NT2/D1 (cell line): ENCODE measurements at regions not wholly inside any gene's neighbourhood (a gene's known extent, or its start where the extent isn't known, plus 50 kb on each side); places are given as distances from the start of the nearest gene placed in this dataset.

Experiments
- DNase-seq: peaks from one replicate; pipeline ENCODE4 v3.0.0-alpha.2; 2011; ENCODE audit warnings: low read depth, low spot score
- H3K27me3 ChIP-seq: 2 replicates; pipeline ENCODE4 v1.6.0; 2011; ENCODE audit warnings: mild to moderate bottlenecking; ENCODE audit not compliant: insufficient read length, insufficient read depth
- H3K36me3 ChIP-seq: 2 replicates; pipeline ENCODE4 v1.6.1; 2011; ENCODE audit warnings: mild to moderate bottlenecking, low read length, mixed read lengths; ENCODE audit not compliant: insufficient read depth, insufficient read length
- H3K4me1 ChIP-seq: 2 replicates; pipeline ENCODE4 v1.5.1; 2011; ENCODE audit not compliant: insufficient read depth, insufficient read length
- H3K4me3 ChIP-seq: 2 replicates; pipeline ENCODE4 v1.5.1; 2011; ENCODE audit warnings: low read depth; ENCODE audit not compliant: insufficient read length
- H3K9ac ChIP-seq: 2 replicates; pipeline ENCODE4 v1.6.0; 2011; ENCODE audit warnings: low read depth; ENCODE audit not compliant: insufficient read length
- H3K9me3 ChIP-seq: 2 replicates; pipeline ENCODE4 v1.5.1; 2011; ENCODE audit warnings: mild to moderate bottlenecking, low read length; ENCODE audit not compliant: insufficient read depth
- SUZ12 ChIP-seq: IDR thresholded peaks from 2 replicates; pipeline ENCODE4 v1.6.1; 2011; ENCODE audit not compliant: insufficient read length, insufficient read depth; ENCODE audit errors: extremely low read depth
- YY1 ChIP-seq: IDR thresholded peaks from 2 replicates; pipeline ENCODE4 v1.6.1; 2011; ENCODE audit not compliant: insufficient read length, insufficient read depth
- ZNF274 ChIP-seq: IDR thresholded peaks from 2 replicates; pipeline ENCODE4 v1.6.1; 2011; ENCODE audit warnings: mild to moderate bottlenecking, low read depth, low read length

DNA sequence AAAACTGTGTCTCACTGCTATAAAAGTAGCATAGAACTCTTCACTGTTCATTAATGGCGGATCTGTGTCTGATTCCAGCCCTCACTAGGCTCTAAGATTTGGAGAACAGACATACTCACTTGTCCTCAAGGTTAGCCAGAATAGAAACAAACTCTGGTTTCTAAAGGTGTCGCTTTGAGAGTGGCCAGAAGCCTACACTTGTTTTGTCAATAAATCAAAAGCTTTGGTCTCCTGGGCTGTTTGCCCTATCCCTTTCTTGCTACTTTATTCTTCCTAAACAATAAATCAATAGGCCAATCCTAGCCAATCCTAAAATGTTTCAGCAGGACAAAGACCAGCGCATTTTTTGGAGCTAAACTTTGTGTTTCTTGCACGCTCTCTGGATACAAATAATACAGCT lies 1064.6 kb upstream of the CHAC2 start:
- no peaks in the 10 kb centered on the region for H3K4me1 ChIP-seq
- no peaks in the 10 kb centered on the region for H3K27me3 ChIP-seq
- H3K9ac ChIP-seq, result no peak overlapping the region
- H3K9me3 ChIP-seq, result no peaks in the 10 kb centered on the region
- DNase-seq, result no peak
- H3K4me3 ChIP-seq, result no peak overlapping the region
- TF ChIP-seq YY1 (no peak), ZNF274 (no peak), SUZ12 (no peak)
- H3K36me3 ChIP-seq, result no peaks in the 10 kb centered on the region

GRCh38 chr2:52698408-52698807 lies 1069.2 kb upstream of the CHAC2 start:
- TF ChIP-seq SUZ12 (no peak), YY1 (no peak), ZNF274 (no peak)
- Histone ChIP-seq H3K9ac (no peak overlapping the region), H3K9me3 (no peaks in the 10 kb centered on the region), H3K4me3 (no peak overlapping the region), H3K27me3 (no peaks in the 10 kb centered on the region), H3K36me3 (no peaks in the 10 kb centered on the region), H3K4me1 (no peaks in the 10 kb centered on the region)
- no peak for DNase-seq

- no peaks in the 10 kb centered on the region for H3K9me3 ChIP-seq
- no peaks in the 10 kb centered on the region for H3K4me1 ChIP-seq
- H3K9ac ChIP-seq, result no peak overlapping the region
- no peak for DNase-seq
- no peaks in the 10 kb centered on the region for H3K36me3 ChIP-seq
- TF ChIP-seq YY1 (no peak), SUZ12 (no peak), ZNF274 (no peak)
- no peaks in the 10 kb centered on the region for H3K27me3 ChIP-seq
- H3K4me3 ChIP-seq, result no peak overlapping the region
These were observed 1069.9 kb upstream of the CHAC2 start for GRCh38 chr2:52697690-52698089.

DNA sequence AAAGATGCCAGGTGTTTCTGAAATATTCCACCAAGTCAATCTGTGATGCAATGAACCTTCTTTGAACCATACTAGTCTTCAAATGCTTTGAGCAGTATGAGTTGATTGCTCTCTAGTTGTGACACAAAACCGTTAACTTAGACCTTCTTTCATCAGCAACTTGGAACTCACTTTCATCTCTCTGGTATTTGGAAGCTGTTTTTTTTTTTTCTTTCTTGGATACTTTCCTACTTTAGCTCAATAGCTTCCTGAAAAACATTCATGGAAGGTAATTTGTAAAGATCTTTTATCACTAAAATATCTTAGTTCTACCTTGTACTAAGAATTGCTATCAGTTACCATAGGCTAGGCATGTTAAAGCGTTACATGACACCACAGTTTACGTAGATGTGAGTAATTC lies 1071.9 kb upstream of the CHAC2 start:
- TF ChIP-seq YY1, result no peak
- no peak for TF ChIP-seq SUZ12
- no peak for TF ChIP-seq ZNF274
- no peaks in the 10 kb centered on the region for H3K27me3 ChIP-seq
- H3K4me3 ChIP-seq, result no peak overlapping the region
- H3K9me3 ChIP-seq, result no peaks in the 10 kb centered on the region
- no peak overlapping the region for H3K9ac ChIP-seq
- no peaks in the 10 kb centered on the region for H3K36me3 ChIP-seq
- DNase-seq, result no peak
- no peaks in the 10 kb centered on the region for H3K4me1 ChIP-seq

DNA sequence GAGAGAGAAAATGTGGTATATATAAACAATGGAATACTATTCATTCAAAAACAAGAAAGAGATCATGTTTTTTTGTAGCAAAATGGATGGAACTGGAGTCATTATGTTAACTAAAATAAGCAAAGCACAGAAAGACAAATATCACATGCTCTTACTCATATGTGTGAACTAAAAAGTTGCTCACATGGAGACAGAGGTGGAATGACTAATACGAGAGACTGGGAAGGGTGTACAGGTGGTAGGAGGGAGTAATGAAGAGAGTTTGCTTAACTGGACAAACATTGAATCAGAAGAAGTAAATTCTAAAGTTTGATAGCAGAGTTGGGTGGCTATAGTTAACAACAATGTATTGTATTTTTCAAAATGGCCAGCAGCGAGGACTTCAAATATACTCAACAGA lies 1080.7 kb upstream of the CHAC2 start:
- TF ChIP-seq ZNF274 (no peak), SUZ12 (no peak), YY1 (no peak)
- Histone ChIP-seq H3K4me1 (no peaks in the 10 kb centered on the region), H3K36me3 (no peaks in the 10 kb centered on the region), H3K9ac (no peak overlapping the region), H3K9me3 (no peaks in the 10 kb centered on the region; the same call in 1 of the 2 replicates), H3K4me3 (no peak overlapping the region), H3K27me3 (no peaks in the 10 kb centered on the region)
- no peak for DNase-seq

DNA sequence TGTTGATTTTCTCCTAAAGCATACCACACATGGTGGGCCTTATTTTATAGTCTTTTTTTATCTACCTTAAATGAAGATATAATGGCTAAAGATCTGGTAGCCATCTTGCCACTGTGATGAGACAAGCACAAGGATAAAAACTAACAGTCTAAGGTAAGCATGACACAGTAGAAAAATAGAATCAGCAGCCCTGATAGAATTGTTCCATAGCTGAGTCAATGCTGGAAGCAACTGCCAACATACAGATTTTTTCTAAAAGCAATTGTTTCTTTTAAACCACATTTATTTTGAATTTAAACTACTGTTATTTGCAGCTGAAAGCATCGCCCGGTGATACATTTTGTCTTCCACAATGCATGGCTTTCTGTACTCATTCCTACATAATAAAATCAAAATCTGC lies 1091.5 kb upstream of the CHAC2 start:
- TF ChIP-seq YY1 (no peak), SUZ12 (no peak), ZNF274 (no peak)
- H3K9ac ChIP-seq, result no peak overlapping the region
- no peaks in the 10 kb centered on the region for H3K4me1 ChIP-seq
- H3K9me3 ChIP-seq, result no peaks in the 10 kb centered on the region
- H3K4me3 ChIP-seq, result no peak overlapping the region
- H3K36me3 ChIP-seq, result no peaks in the 10 kb centered on the region
- no peaks in the 10 kb centered on the region for H3K27me3 ChIP-seq
- no peak for DNase-seq

DNA sequence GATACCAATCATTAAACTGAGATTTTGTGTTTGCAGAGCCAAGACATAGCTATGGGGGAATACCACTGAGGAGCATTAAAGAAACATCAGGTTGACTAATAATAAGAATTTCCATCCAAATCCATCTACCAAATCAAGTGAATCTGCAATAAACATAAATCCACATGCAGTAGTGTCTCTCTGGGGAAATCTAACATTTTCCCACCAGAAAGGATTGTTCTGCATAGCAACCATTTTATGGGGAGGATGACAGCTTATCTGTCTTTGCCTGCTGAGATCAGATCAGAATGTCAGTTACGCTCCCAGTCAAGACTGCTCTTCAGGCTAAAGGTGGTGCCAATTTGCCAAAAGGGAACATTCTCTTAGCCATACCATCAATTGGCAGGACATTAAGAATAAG lies 1098.9 kb upstream of the CHAC2 start:
- Histone ChIP-seq H3K36me3 (no peaks in the 10 kb centered on the region), H3K4me1 (no peaks in the 10 kb centered on the region), H3K4me3 (no peak overlapping the region), H3K27me3 (no peaks in the 10 kb centered on the region), H3K9me3 (peaks cover 7% of the 10 kb centered on the region; the same call in 1 of the 2 replicates), H3K9ac (no peak overlapping the region)
- no peak for DNase-seq
- TF ChIP-seq SUZ12, result no peak
- no peak for TF ChIP-seq YY1
- no peak for TF ChIP-seq ZNF274

GRCh38 chr2:52659546-52659945 lies 1108.1 kb upstream of the CHAC2 start:
- Histone ChIP-seq H3K27me3 (no peaks in the 10 kb centered on the region), H3K4me3 (no peak overlapping the region), H3K9me3 (no peaks in the 10 kb centered on the region), H3K36me3 (no peaks in the 10 kb centered on the region), H3K4me1 (no peaks in the 10 kb centered on the region), H3K9ac (no peak overlapping the region)
- no peak for DNase-seq
- TF ChIP-seq YY1 (no peak), ZNF274 (no peak), SUZ12 (no peak)
